ENCODE measurements at regions not wholly inside any gene's neighbourhood (a gene's known extent, or its start where the extent isn't known, plus 50 kb on each side); places are given as distances from the start of the nearest gene placed in this dataset.

GRCh38 chr9:80188579-80188978 lies 616.8 kb downstream of the TLE4 start:
- TF ChIP-seq POLR2A (IDR thresholded peaks at IDR 0.05; ENCODE audit: extremely low read depth, insufficient read length) (no peak), CTCF (IDR thresholded peaks at IDR 0.05; ENCODE audit: low read depth, low read length) (no peak), MAX (IDR thresholded peaks at IDR 0.05; ENCODE audit: low read depth, low read length) (no peak)
